ENCODE measurements at regions not wholly inside any gene's neighbourhood (a gene's known extent, or its start where the extent isn't known, plus 50 kb on each side); places are given as distances from the start of the nearest gene placed in this dataset.

DNA sequence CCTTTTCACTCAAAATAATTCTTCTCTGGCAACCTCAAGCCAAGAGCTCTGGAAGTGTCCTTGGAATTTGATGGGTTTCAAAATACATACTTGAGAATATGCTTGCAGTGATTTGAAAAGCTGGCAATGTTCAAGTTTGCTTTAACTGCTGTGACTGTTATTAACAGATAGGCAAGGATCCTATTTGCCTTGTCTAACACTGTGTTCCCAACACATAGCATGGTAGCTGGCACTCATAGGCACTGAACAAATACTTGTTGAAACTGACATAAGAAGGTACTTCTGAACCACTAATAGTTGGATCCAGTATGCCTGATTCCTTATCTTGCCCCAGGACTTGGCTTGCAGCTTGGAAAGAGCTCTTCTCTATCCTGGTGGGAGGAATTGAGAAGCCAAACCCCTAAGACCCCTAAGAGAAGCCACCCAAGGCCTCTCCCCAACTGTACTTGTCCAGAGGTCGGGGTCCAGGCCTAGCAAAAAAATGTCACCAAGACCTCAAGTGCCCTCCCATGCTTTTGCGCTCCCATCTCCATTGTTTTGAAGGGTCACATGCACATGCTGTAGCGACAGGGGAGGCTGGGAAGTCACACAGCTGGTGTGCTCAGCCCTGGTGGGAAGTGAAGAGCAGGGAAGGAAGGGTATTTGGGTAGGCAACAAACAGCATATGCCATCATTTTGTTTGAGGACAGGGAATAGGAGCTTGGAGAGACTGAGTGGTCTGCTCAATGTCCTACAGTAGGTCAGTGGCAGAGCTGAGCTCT is 118.4 kb upstream of the HAAO start:
- Histone ChIP-seq H3K27me3 (ENCODE audit: insufficient read depth, low read length, poor library complexity, severe bottlenecking) (no peaks in the 10 kb centered on the region), H4K20me1 (ENCODE audit: insufficient read depth, low read length, poor library complexity, severe bottlenecking) (no peaks in the 10 kb centered on the region)
- no peak for TF ChIP-seq EZH2phosphoT487 (IDR thresholded peaks at IDR 0.05; ENCODE audit: borderline replicate concordance)

GRCh38 chr2:42909966-42910365 is 117.6 kb upstream of the HAAO start:
- H3K4me2 ChIP-seq (ENCODE audit: low read depth, low read length, poor library complexity, severe bottlenecking), result no peak overlapping the region
- H4K20me1 ChIP-seq (ENCODE audit: insufficient read depth, low read length, poor library complexity, severe bottlenecking), result no peaks in the 10 kb centered on the region
- H3K27me3 ChIP-seq (ENCODE audit: insufficient read depth, low read length, poor library complexity, severe bottlenecking), result no peaks in the 10 kb centered on the region
- H3K9me3 ChIP-seq (ENCODE audit: insufficient read depth, low read depth, low read length), result no peaks in the 10 kb centered on the region
- no peaks in the 10 kb centered on the region for H3K4me1 ChIP-seq (ENCODE audit: insufficient read depth, low read length, poor library complexity, severe bottlenecking)
- no peaks in the 10 kb centered on the region for H3F3A ChIP-seq (ENCODE audit: low read depth)
- H3K79me2 ChIP-seq (ENCODE audit: insufficient read depth, low read length), result no peaks in the 10 kb centered on the region
- no peak overlapping the region for H3K9ac ChIP-seq (ENCODE audit: low read depth, low read length, poor library complexity, severe bottlenecking)
- no peaks in the 10 kb centered on the region for H3K9me2 ChIP-seq (replicated peaks; ENCODE audit: low read depth, low read length)
- no peaks in the 10 kb centered on the region for H3K36me3 ChIP-seq (ENCODE audit: insufficient read depth, low read length)
- H3K4me3 ChIP-seq (ENCODE audit: low read length, poor library complexity, severe bottlenecking), result no peak overlapping the region
- H2AFZ ChIP-seq (ENCODE audit: low read length), result no peak overlapping the region
- TF ChIP-seq CTCF (conservative IDR thresholded peaks at IDR 0.05; ENCODE audit: low read length) (no peak), EZH2phosphoT487 (IDR thresholded peaks at IDR 0.05; ENCODE audit: borderline replicate concordance) (no peak)

More for the DNA sequence above, 118.4 kb upstream of the HAAO start:
- no peaks in the 10 kb centered on the region for H3K79me2 ChIP-seq (ENCODE audit: insufficient read depth, low read length)
- no peaks in the 10 kb centered on the region for H3K4me1 ChIP-seq (ENCODE audit: insufficient read depth, low read length, poor library complexity, severe bottlenecking)
- H3K4me3 ChIP-seq (ENCODE audit: low read length, poor library complexity, severe bottlenecking), result no peak overlapping the region
- no peaks in the 10 kb centered on the region for H3K36me3 ChIP-seq (ENCODE audit: insufficient read depth, low read length)
- no peaks in the 10 kb centered on the region for H3K9me2 ChIP-seq (replicated peaks; ENCODE audit: low read depth, low read length)
- H3K9me3 ChIP-seq (ENCODE audit: insufficient read depth, low read depth, low read length), result no peaks in the 10 kb centered on the region
- H3K4me2 ChIP-seq (ENCODE audit: low read depth, low read length, poor library complexity, severe bottlenecking), result no peak overlapping the region
- H3F3A ChIP-seq (ENCODE audit: low read depth), result no peaks in the 10 kb centered on the region
- no peak overlapping the region for H2AFZ ChIP-seq (ENCODE audit: low read length)
- H3K9ac ChIP-seq (ENCODE audit: low read depth, low read length, poor library complexity, severe bottlenecking), result no peak overlapping the region

- Histone ChIP-seq H3K36me3 (ENCODE audit: insufficient read depth, low read length) (no peaks in the 10 kb centered on the region), H3K9ac (ENCODE audit: low read depth, low read length, poor library complexity, severe bottlenecking) (no peak overlapping the region), H3K9me3 (ENCODE audit: insufficient read depth, low read depth, low read length) (no peaks in the 10 kb centered on the region), H3K27me3 (ENCODE audit: insufficient read depth, low read length, poor library complexity, severe bottlenecking) (no peaks in the 10 kb centered on the region), H2AFZ (ENCODE audit: low read length) (no peak overlapping the region), H3K4me2 (ENCODE audit: low read depth, low read length, poor library complexity, severe bottlenecking) (no peak overlapping the region), H3K4me3 (ENCODE audit: low read length, poor library complexity, severe bottlenecking) (no peak overlapping the region), H3K4me1 (ENCODE audit: insufficient read depth, low read length, poor library complexity, severe bottlenecking) (no peaks in the 10 kb centered on the region), H3K79me2 (ENCODE audit: insufficient read depth, low read length) (no peaks in the 10 kb centered on the region), H3K9me2 (replicated peaks; ENCODE audit: low read depth, low read length) (no peaks in the 10 kb centered on the region), H3F3A (ENCODE audit: low read depth) (no peaks in the 10 kb centered on the region), H4K20me1 (ENCODE audit: insufficient read depth, low read length, poor library complexity, severe bottlenecking) (no peaks in the 10 kb centered on the region)
- TF ChIP-seq EZH2phosphoT487 (IDR thresholded peaks at IDR 0.05; ENCODE audit: borderline replicate concordance), result no peak
- TF ChIP-seq CTCF (conservative IDR thresholded peaks at IDR 0.05; ENCODE audit: low read length), result no peak
Measured at GRCh38 chr2:42908518-42909200, 116.3 kb upstream of the HAAO start.

Measured in Loucy (cell line).